Stimulated activated naive CD4-positive, alpha-beta T cell (primary cell): ENCODE measurements at regions not wholly inside any gene's neighbourhood (a gene's known extent, or its start where the extent isn't known, plus 50 kb on each side); places are given as distances from the start of the nearest gene placed in this dataset.
"Not testable (repeated sequence)": the region's sequence is repeated elsewhere in the genome, so short reads cannot be mapped to it uniquely, and the experiment has no call there.

Source experiments
- DNase-seq, 6 experiments: peaks; one replicate each; lab custom pipeline; 2025; lab: John Stamatoyannopoulos, UW

GRCh38 chr10:25713894-25714240 lies 220.2 kb upstream of the MYO3A start:
- no peak for DNase-seq

GRCh38 chr10:25724241-25724640 lies 209.8 kb upstream of the MYO3A start:
- DNase-seq = no peak

GRCh38 chr10:25725917-25726716 lies 207.9 kb upstream of the MYO3A start:
- DNase-seq = peak in 2 of 6 experiments; percentile 10 to 26

GRCh38 chr10:25738776-25739175 lies 195.3 kb upstream of the MYO3A start:
- no peak for DNase-seq

GRCh38 chr10:25743832-25744231 lies 190.2 kb upstream of the MYO3A start:
- DNase-seq = no peak

GRCh38 chr10:25744574-25744973 lies 189.5 kb upstream of the MYO3A start:
- DNase-seq = no peak

- DNase-seq = no peak
Measured at GRCh38 chr10:25745976-25746375, 188.1 kb upstream of the MYO3A start.

- DNase-seq = no peak
Measured at GRCh38 chr10:25747084-25747483, 186.9 kb upstream of the MYO3A start.

GRCh38 chr10:25748509-25748908 lies 185.5 kb upstream of the MYO3A start:
- no peak for DNase-seq

GRCh38 chr10:25753776-25754175 lies 180.3 kb upstream of the MYO3A start:
- no peak for DNase-seq

GRCh38 chr10:25755874-25756273 lies 178.2 kb upstream of the MYO3A start:
- not testable (repeated sequence) for DNase-seq

GRCh38 chr10:25756784-25757183 lies 177.2 kb upstream of the MYO3A start:
- DNase-seq = no peak

GRCh38 chr10:25758041-25758457 lies 176.0 kb upstream of the MYO3A start:
- DNase-seq = no peak

GRCh38 chr10:25758511-25758910 lies 175.5 kb upstream of the MYO3A start:
- no peak for DNase-seq

- DNase-seq = no peak
Measured at GRCh38 chr10:25761937-25762336, 172.1 kb upstream of the MYO3A start.

- no peak for DNase-seq
Measured at GRCh38 chr10:25766213-25766612, 167.8 kb upstream of the MYO3A start.

GRCh38 chr10:25766687-25767221 lies 167.3 kb upstream of the MYO3A start:
- DNase-seq = no peak

- no peak for DNase-seq
Measured at GRCh38 chr10:25768167-25768566, 165.9 kb upstream of the MYO3A start.

GRCh38 chr10:25778646-25779045 lies 155.4 kb upstream of the MYO3A start:
- DNase-seq = no peak

GRCh38 chr10:25786161-25786560 lies 147.9 kb upstream of the MYO3A start:
- DNase-seq = no peak

GRCh38 chr10:25786899-25787298 lies 147.1 kb upstream of the MYO3A start:
- DNase-seq = no peak

GRCh38 chr10:25797888-25798429 lies 136.1 kb upstream of the MYO3A start:
- DNase-seq = no peak

GRCh38 chr10:25804505-25804904 lies 129.5 kb upstream of the MYO3A start:
- no peak for DNase-seq

- DNase-seq = no peak
Measured at GRCh38 chr10:25805986-25806385, 128.0 kb upstream of the MYO3A start.
